ENCODE measurements at regions not wholly inside any gene's neighbourhood (a gene's known extent, or its start where the extent isn't known, plus 50 kb on each side); places are given as distances from the start of the nearest gene placed in this dataset.

- Histone ChIP-seq H3K27me3 (ENCODE audit: low read length) (no peaks in the 10 kb centered on the region), H3K4me3 (ENCODE audit: insufficient read depth, low read length, poor library complexity, severe bottlenecking) (no peak overlapping the region), H3K27ac (ENCODE audit: low read depth, low read length) (no peak overlapping the region), H3F3A (ENCODE audit: insufficient read depth) (no peaks in the 10 kb centered on the region), H2AFZ (ENCODE audit: low read depth, low read length, severe bottlenecking) (no peak overlapping the region), H3K4me2 (ENCODE audit: low read depth, low read length, poor library complexity, severe bottlenecking) (no peak overlapping the region), H3K36me3 (ENCODE audit: low read length) (no peaks in the 10 kb centered on the region), H3K9me3 (ENCODE audit: insufficient read depth, low read length) (no peaks in the 10 kb centered on the region), H3K9ac (ENCODE audit: low read length) (no peak overlapping the region), H3K79me2 (ENCODE audit: insufficient read depth, low read length) (no peaks in the 10 kb centered on the region), H3K9me2 (replicated peaks; ENCODE audit: insufficient read depth, low read length) (no peaks in the 10 kb centered on the region), H4K20me1 (ENCODE audit: low read depth, low read length) (no peaks in the 10 kb centered on the region)
- no peak for TF ChIP-seq EZH2phosphoT487 (conservative IDR thresholded peaks at IDR 0.05; ENCODE audit: low read length)
- TF ChIP-seq, protein P1, sequence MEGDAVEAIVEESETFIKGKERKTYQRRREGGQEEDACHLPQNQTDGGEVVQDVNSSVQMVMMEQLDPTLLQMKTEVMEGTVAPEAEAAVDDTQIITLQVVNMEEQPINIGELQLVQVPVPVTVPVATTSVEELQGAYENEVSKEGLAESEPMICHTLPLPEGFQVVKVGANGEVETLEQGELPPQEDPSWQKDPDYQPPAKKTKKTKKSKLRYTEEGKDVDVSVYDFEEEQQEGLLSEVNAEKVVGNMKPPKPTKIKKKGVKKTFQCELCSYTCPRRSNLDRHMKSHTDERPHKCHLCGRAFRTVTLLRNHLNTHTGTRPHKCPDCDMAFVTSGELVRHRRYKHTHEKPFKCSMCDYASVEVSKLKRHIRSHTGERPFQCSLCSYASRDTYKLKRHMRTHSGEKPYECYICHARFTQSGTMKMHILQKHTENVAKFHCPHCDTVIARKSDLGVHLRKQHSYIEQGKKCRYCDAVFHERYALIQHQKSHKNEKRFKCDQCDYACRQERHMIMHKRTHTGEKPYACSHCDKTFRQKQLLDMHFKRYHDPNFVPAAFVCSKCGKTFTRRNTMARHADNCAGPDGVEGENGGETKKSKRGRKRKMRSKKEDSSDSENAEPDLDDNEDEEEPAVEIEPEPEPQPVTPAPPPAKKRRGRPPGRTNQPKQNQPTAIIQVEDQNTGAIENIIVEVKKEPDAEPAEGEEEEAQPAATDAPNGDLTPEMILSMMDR (IDR thresholded peaks at IDR 0.05; ENCODE audit: insufficient read depth, low read length, poor library complexity, severe bottlenecking): no peak
Measured at GRCh38 chr2:228678110-228678509, 496.6 kb upstream of the SPHKAP start.

GRCh38 chr2:228675646-228676045 is 494.2 kb upstream of the SPHKAP start:
- no peak for TF ChIP-seq EZH2phosphoT487 (conservative IDR thresholded peaks at IDR 0.05; ENCODE audit: low read length)
- TF ChIP-seq, protein P1 (IDR thresholded peaks at IDR 0.05; ENCODE audit: insufficient read depth, low read length, poor library complexity, severe bottlenecking): no peak
- H3K36me3 ChIP-seq (ENCODE audit: low read length): no peaks in the 10 kb centered on the region
- H3K4me2 ChIP-seq (ENCODE audit: low read depth, low read length, poor library complexity, severe bottlenecking): no peak overlapping the region
- H3K9me2 ChIP-seq (replicated peaks; ENCODE audit: insufficient read depth, low read length): no peaks in the 10 kb centered on the region; the same call in 1 of the 2 replicates
- H4K20me1 ChIP-seq (ENCODE audit: low read depth, low read length): no peaks in the 10 kb centered on the region
- H2AFZ ChIP-seq (ENCODE audit: low read depth, low read length, severe bottlenecking): no peak overlapping the region
- no peaks in the 10 kb centered on the region for H3K27me3 ChIP-seq (ENCODE audit: low read length)
- no peaks in the 10 kb centered on the region for H3K9me3 ChIP-seq (ENCODE audit: insufficient read depth, low read length)
- H3K4me3 ChIP-seq (ENCODE audit: insufficient read depth, low read length, poor library complexity, severe bottlenecking): no peak overlapping the region
- H3F3A ChIP-seq (ENCODE audit: insufficient read depth): no peaks in the 10 kb centered on the region
- no peaks in the 10 kb centered on the region for H3K79me2 ChIP-seq (ENCODE audit: insufficient read depth, low read length)
- no peak overlapping the region for H3K9ac ChIP-seq (ENCODE audit: low read length)
- no peak overlapping the region for H3K27ac ChIP-seq (ENCODE audit: low read depth, low read length)

DNA sequence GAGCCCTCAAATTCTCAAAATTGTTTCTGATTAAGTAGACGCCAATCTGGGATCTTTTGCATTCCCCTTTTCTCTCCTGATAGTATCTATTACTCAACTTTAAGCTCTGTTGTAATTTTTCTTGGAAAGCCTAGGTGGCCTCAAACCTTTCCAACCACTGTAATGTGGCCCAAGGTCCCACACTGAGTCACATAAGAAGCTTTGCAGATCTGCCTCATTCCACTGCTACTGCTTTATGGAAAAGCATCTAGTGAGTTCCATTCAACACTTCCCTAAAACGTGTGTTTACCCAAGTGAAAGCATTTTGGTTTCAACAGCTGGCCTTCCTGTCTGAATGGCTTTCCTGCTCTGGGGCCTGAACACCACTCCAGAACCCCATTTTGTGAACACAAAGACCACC is 493.6 kb upstream of the SPHKAP start:
- Histone ChIP-seq H2AFZ (ENCODE audit: low read depth, low read length, severe bottlenecking) (no peak overlapping the region), H3K27ac (ENCODE audit: low read depth, low read length) (no peak overlapping the region), H3K9me2 (replicated peaks; ENCODE audit: insufficient read depth, low read length) (no peaks in the 10 kb centered on the region; the same call in 1 of the 2 replicates), H4K20me1 (ENCODE audit: low read depth, low read length) (no peaks in the 10 kb centered on the region), H3F3A (ENCODE audit: insufficient read depth) (no peaks in the 10 kb centered on the region), H3K9ac (ENCODE audit: low read length) (no peak overlapping the region), H3K36me3 (ENCODE audit: low read length) (no peaks in the 10 kb centered on the region), H3K4me2 (ENCODE audit: low read depth, low read length, poor library complexity, severe bottlenecking) (no peak overlapping the region), H3K27me3 (ENCODE audit: low read length) (no peaks in the 10 kb centered on the region), H3K79me2 (ENCODE audit: insufficient read depth, low read length) (no peaks in the 10 kb centered on the region), H3K4me3 (ENCODE audit: insufficient read depth, low read length, poor library complexity, severe bottlenecking) (no peak overlapping the region), H3K9me3 (ENCODE audit: insufficient read depth, low read length) (no peaks in the 10 kb centered on the region)
- no peak for TF ChIP-seq EZH2phosphoT487 (conservative IDR thresholded peaks at IDR 0.05; ENCODE audit: low read length)
- TF ChIP-seq, protein P1 (IDR thresholded peaks at IDR 0.05; ENCODE audit: insufficient read depth, low read length, poor library complexity, severe bottlenecking): no peak
